K562 (cell line): ENCODE measurements at regions not wholly inside any gene's neighbourhood (a gene's known extent, or its start where the extent isn't known, plus 50 kb on each side); places are given as distances from the start of the nearest gene placed in this dataset.

ENCODE experiments used
- BHLHE40 ChIP-seq: IDR thresholded peaks from 2 replicates; pipeline ENCODE4 v1.6.1; 2011; ENCODE audit warnings: low read length, improper control_type of control experiment
- ERF ChIP-seq: fragments of 450-650 bp; formaldehyde crosslinking; IDR thresholded peaks from 2 replicates; pipeline ENCODE4 v1.4.0; 2020; ENCODE audit warnings: mild to moderate bottlenecking, mixed read lengths
- GATAD2B ChIP-seq: fragments of 450-650 bp; IDR thresholded peaks from 2 replicates; pipeline ENCODE4 v1.6.1; 2017; ENCODE audit warnings: mild to moderate bottlenecking, borderline replicate concordance
- MAZ ChIP-seq, 2 experiments: fragments of 450-650 bp in 1 of 2; sonication (generic) in 1 of 2; formaldehyde crosslinking; IDR thresholded peaks in 1 of 2; conservative IDR thresholded peaks in 1 of 2; 2 replicates each; pipeline versions ENCODE4 v1.4.0 to v1.5.0; 2020; ENCODE audit warnings: mild to moderate bottlenecking in 1 of 2, missing genetic modification reagents in 1 of 2
- NR3C1 ChIP-seq: sonication (generic); formaldehyde crosslinking; IDR thresholded peaks from 2 replicates; pipeline ENCODE4 v1.8.1; 2022; ENCODE audit warnings: missing genetic modification reagents
- POLR2A ChIP-seq: fragments of 450-650 bp; conservative IDR thresholded peaks from 2 replicates; pipeline ENCODE4 v1.6.1; 2016
- ZFP36 ChIP-seq: fragments of 150-350 bp; IDR thresholded peaks from 2 replicates; pipeline ENCODE4 v1.6.1; 2018; ENCODE audit warnings: low read length, low read depth; ENCODE audit not compliant: partially characterized antibody
- ZFX ChIP-seq: sonication (generic); formaldehyde crosslinking; IDR thresholded peaks from 2 replicates; pipeline ENCODE4 v1.8.0; 2022; ENCODE audit warnings: mild to moderate bottlenecking, missing genetic modification reagents, moderate library complexity

DNA sequence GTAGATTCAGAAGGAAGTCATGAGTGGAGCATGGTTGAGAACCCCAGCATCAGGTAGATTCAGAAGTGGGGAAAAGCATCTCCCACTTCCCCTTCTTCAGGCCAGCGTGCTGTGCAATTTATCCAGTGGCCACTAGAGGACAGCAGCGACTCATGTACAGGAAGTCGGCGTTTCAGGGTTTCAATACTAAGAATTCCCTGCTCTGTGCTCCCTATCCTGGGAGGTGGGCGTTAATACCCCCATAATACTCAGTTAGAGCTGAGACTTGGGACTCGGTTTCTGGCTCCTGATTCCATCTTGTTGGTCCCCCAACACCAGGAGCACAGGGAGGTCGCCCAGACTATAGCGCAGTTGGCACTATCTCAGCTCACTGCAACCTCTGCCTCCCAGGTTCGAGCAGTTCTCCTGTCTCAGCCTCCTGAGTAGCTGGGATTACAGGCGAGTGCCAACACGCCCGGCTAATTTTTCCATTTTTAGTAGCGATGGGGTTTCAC is 75.3 kb upstream of the AMZ2 start:
- no peak for TF ChIP-seq ERF (CRISPR knock-in tag)
- TF ChIP-seq BHLHE40: no peak
- no peak for TF ChIP-seq MAZ (CRISPR knock-in tag; conservative IDR thresholded peaks at IDR 0.05 in 1 of 2, IDR thresholded peaks at IDR 0.05 in 1 of 2)
- TF ChIP-seq POLR2A: no peak
- no peak for TF ChIP-seq GATAD2B
- no peak for TF ChIP-seq ZFX
- TF ChIP-seq ZFP36: no peak
- TF ChIP-seq NR3C1 (CRISPR knock-in tag): no peak
